COLO829 (cell line): ENCODE measurements at regions not wholly inside any gene's neighbourhood (a gene's known extent, or its start where the extent isn't known, plus 50 kb on each side); places are given as distances from the start of the nearest gene placed in this dataset.
"Not testable (repeated sequence)": the region's sequence is repeated elsewhere in the genome, so short reads cannot be mapped to it uniquely, and the experiment has no call there.

Experiments
- DNase-seq: peaks from one replicate; pipeline ENCODE4 v3.0.0; 2012; ENCODE audit warnings: low spot score

DNA sequence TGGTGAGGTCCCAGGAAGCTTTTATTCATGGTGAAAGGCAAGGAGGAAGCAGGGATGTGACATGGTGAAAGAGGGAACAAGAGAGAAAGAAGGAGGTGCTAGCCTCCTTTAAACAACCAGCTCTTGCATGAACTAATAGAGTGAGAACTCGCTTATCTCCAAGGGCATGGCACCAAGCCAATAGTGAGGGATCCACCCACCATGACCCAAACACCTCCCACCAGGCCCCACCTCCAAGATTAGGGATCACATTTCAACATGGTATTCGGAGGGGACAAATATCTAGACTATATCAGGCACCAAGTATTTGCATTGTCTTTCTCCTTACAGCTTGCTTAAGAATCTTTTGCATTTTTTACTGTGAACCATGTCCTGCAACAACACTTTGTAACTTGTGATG is 91.9 kb upstream of the DHRS4 start:
- no peak for DNase-seq

DNA sequence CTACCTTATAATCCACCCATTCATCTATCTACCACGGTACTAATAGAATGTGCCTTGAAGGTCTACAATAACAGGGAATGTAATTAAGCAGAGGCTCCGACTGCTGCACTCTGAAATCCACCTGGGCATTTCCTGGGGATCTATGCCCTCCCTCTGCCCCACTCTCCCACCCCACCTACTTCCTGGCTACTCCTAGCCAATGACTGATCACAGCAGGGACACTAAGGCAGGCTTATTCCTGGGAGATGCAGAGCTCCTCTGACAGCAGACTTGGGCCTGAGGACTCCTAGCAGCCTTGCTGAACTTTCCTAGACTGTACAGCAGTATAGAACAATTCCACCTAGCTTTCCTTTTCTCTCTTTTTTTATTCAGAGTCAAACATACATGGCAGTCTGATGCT is 91.1 kb upstream of the DHRS4 start:
- DNase-seq = no peak

DNA sequence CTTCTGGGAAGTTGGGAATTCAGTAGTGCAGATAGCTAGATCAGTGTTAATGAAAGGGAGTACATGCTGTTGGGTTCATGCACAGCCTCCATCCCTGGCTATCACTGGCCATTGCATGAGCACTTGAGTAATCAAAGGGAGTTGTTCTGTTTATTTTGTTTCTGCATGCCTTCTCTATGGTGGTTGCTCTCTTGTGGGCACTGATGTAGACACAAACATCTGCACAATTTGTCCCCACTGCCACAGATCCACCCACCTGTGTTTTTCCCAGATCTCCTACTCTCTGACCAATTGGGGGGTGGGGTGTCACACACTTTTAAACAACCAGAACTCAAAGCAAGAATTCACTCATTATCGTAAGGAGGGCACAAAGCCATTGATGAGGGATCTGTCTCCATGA is 89.7 kb upstream of the DHRS4 start:
- no peak for DNase-seq

DNA sequence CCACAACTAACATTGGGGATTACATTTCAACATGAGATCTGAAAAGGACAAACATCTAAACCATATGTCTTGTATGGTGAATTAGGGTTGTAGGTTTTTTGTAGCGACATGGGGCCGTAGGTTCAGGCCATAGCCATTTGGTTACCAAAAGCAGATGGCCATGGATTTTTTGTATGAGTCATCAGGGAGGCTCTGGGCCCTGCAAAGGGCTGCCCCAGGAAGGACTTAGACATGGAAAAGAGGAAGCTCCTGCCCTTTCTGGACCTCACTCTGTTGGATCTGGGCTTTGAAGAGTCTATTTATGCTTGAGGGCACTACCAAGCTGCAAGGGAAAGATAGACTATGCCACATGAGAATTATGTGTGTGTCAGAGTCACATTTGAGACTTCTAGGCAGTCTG is 89.3 kb upstream of the DHRS4 start:
- no peak for DNase-seq

DNA sequence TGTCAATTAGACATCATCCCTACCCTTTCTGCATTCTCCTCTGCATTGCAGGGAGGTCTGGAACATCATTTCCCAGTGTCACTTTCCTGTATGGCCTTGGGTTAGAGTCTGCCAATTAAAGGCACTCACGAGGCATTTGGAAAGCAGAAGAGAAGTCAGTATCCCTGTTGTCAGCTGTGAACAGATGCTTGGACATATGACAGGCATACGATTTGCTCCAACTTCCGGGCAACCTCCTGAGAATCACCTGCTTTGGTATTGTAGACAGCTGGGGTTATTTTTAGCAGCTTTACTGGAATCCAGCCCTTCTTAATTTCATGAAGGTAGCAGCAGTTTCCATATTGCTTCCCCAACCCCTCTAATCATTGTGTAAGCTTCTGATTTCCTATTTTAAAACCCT is 88.7 kb upstream of the DHRS4 start:
- no peak for DNase-seq

DNA sequence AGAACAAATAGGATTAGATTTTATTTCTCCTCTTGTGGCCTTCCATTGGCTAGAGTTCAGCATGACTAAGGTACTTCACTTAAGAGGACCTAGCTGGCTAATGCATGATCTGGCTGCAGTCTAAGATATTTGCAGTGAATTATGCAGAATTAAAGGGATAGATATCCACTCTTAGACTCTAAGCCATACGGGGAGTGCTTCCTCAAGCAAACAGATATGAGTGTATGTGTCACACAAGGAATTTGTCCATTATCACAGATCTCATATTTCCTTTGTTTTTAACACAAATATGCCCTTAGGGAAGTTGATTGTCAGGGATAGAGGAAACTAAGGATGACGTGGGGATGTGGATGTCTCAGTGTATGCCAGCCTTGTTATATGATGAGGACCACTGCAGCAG is 88.1 kb upstream of the DHRS4 start:
- DNase-seq = no peak

DNA sequence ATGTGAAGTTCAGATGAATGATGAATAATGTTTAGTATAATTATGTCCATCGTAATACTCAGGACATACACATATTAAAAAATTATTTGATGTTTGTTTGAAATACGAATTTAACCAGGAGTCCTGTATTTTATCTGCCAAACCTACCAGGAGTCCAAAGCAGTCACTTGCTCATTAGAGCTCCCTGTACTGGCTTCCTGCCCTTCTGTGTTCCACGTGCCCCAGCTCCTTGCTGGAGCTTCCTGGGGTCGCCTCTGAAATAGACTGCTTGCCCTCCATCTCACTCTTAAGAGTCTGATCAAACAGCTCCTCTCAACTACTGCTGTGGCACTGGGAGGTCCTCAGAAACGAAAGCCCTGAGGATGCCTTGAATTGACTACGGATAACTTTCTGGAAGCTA is 87.3 kb upstream of the DHRS4 start:
- DNase-seq = no peak

DNA sequence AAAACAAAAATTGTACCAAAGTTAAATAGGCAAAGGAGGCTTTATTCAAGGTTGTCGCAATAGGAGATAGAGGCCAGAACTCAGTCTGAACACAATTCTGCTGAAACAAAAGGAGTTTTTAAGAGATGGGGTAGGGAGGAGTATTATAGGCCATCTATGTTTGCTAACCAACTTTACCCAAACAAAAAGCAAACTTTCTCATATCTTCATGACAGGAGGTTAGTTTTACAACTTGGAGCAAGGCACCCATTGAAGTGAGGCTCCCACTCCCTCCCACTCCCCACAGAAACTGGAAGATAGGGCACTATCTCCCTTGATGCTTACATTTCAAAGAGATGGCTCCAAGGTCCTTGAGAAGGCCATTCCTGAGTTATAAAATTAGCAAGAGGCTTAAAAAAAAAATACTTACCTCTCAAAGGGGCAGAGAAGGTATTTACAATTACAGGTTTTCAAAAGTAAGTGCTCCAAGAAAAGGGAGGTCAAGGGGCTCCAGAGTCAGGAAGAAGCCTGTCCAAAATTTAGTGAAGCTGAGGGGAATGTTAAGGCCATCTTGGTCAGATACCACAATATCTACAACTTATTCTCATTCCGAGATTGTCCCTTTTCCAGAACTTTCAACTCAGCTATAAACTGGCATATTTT is 84.4 kb upstream of the DHRS4 start:
- no peak for DNase-seq

DNA sequence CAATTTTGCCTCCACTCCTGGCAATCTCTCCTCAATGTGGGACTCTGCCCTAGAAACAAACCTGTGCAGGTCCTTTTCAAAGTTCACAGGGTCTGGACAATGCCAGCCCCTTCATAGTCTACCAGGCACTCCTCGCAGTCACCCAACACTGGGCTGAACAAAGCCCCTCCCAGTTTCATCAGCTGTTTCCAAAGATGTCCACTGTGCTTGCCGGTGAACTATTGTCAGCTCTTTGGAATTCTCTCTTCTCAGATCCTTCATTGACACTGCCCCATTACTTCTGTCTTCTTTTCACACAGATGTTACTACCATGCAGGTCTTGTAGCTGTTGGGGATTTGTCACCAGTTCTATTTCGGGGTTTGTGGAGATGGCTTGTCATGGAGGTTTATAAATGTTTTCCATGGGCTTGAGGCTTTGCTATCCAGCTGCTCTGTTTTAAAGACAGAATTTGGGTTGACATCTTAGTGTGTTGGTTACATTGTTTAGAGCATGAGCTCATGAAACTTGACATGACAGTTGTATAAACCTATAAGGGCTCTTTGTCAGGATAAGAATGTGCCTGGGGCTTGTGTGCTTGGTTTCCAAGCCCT is 77.3 kb upstream of the DHRS4 start:
- DNase-seq = no peak

DNA sequence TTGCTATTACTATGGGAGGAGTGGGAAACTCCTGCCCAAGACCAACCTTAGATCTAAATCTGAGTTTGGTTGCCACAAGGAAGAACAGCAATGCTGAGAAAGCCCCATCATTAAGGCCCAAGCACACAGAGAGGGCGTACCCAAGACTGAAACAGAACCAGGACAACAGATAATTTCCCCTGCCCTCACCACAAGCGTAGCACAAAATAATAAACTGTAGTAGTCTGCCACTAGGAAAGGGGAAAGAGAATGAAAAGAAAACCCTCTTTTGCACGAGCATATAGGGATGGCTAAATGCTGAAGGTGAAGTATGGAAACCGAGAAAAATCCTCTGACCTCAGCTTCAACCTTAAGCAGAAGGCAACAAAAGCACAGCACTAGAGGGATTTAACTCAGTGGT is 76.5 kb upstream of the DHRS4 start:
- DNase-seq = no peak

DNA sequence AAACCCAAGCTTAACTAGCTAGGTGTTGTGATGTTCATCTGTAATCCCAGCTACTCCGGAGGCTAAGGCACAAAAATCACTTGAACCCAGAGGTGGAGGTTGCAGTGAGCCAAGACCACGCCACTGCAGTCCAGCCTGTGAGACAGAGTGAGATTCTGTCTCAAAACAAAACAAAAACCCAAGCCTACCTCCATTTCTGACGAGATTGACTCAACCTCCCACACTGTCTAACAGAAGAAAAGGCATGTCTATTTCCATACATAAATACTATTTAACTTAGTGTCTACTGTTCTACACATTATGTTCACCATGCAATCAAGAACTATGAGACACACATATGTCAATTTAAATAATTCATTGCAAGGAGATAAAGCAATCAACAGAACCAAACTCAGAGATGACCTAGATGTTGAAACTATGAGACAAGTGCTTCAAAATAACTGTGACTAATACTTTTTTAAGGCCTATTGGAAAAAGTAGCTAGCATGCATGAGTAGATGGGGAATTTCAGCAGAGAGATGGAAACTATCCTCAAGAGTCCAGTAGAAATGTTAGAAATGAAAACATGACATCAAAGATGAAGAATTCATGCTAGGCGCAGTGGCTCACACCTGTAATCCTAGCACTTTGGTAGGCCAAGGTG is 75.9 kb upstream of the DHRS4 start:
- no peak for DNase-seq

DNA sequence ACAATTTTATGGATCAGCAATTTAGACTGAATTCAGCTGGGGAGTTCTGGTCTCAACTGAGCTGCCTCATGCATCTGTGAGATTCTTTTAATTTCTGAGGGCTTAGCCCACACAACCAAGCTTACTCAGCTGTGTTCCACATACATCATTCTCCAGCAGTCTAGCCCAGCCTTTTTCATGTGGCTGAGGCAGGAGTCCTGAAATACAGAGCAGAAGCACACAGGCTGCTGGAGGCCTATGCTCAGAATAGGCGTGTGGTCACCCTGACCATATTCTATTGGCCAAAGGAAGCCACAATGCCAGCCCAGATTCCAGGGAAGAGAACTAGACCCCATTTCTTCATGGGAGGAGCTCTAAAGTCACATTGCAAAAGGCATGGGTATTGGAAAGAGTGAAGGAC is 72.3 kb upstream of the DHRS4 start:
- DNase-seq = no peak

DNA sequence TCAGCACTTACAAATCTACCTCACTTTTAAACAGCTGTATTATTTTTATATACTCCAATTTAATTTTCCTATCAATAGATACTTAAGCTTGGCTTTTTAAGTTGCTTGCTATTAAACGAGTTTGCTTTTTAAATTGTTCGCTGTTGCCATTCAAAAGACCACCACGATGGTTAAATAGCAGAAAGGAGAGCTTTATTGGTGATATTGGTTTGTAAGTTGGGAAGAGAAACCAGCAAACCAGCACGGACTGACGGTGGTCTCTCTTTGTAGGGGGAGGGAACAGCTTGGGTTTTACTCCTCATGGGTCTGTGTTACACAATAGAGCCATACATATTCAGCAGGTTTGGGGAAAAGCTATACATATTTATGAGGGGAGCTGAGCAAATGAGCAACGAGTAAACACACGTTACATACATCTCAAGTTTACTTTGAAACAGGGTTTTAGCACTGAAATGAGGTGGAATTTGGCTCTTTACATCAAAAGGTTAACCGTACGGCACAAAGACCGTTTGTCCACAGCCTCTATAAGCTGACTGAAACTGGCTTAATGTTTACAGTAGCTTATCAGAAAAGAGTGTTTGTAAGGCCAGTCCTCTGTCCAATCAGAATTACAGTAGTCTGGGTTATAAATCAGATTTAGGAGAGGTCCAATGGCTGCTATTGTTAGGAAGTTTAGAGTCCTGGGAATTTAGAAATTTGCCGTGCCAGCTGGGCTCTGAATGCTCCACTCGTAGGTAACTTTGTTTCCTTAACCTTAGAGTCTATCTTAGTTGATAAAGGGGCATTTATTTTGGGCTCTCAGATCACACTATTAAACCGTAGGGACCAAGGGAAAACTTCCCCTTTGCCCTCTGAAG is 69.7 kb upstream of the DHRS4 start:
- DNase-seq = no peak

DNA sequence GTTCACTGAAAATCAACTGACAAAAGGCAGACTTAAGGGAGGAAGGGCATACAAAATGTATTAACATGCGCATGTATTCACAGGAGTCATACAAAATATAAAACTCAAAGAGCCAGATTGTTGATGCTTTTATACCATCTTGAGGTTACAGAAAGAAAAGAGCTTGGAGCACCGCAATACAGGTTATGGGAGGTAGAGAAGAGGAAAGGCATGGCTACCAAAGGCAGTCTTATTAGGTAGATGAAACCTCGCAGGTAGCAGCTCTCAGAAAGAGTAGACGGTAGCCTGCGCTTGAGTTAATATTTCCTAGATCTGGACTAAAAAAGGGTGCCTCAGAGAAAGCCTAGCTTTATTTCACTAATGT is 69.0 kb upstream of the DHRS4 start:
- DNase-seq = no peak

DNA sequence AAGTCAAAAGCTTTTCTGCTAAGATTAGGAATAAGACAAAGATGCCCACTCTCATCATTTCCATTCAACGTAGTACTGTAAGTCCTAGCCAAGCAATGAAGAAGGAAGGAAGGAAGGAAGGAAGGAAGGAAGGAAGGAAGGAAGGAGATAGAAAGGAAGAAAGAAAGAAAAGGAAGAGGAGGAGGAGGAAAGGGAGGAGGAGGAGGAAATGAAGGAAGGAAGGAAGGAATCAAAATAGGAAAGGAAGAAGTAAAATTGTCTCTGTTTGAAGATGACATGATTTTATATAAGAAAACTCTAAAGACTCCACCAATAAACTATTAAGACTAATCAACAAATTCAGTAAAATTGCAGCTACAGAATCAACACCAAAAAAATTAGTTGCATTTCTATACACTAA is 66.0 kb upstream of the DHRS4 start:
- DNase-seq = no peak

DNA sequence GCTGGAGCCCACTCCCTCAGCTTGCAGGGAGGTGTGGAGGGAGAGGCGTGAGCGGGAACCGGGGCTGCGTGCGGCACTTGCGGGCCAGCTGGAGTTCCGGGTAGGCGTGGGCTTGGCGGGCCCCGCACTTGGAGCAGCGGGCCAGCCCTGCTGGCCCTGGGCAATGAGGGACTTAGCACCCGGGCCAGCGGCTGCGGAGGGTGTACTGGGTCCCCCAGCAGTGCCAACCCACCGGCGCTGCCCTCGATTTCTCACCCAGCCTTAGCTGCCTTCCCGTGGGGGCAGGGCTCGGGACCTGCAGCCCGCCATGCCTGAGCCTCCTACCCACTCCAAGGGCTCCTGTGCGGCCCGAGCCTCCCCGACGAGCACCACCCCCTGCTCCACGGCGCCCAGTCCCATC is 61.9 kb upstream of the DHRS4 start:
- DNase-seq = not testable (repeated sequence)

DNA sequence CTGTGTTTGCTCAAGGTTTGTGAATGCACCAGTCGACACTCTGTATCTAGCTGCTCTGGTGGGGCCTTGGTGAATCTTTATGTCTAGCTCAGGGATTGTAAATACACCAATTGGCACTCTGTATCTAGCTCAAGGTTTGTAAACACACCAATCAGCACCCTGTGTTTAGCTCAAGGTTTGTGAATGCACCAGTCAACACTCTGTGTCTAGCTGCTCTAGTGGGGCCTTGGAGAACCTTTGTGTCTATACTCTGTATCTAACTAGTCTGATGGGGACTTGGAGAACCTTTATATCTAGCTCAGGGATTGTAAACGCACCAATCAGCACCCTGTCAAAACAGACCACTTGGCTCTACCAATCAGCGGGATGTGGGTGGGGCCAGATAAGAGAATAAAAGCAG is 61.3 kb upstream of the DHRS4 start:
- not testable (repeated sequence) for DNase-seq

DNA sequence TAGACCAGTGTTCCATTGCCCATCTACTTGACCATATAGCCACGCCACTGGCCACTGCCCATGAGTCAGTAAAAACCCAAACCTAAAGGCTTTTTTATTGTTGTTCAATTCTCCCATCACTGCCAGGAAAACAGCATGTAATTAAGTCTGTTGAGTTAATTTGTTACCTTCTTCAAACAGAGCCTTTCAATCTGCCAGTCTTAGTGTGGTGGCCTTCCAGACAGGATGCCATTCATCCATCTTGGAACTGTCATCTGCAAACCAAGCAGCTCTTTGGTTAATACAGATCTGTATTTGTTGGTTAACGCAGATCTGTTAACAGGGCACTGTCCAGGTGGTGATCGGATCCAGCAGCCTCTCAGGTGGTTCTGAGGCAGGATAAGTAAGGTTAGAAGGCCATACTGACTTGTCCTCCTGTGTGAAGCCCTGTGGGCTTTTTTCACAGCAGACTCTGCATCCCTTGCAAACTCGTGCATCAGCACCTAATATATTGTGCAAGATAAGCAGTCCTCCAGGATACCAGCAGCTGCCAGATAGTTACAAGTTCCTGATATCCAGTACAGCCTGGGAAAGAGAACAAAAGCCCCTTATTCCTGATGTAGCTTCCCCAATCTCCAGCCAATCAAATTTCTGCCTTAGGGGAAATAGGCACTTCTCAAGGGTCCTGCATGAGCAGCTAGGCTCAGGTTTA is 59.1 kb upstream of the DHRS4 start:
- no peak for DNase-seq

DNA sequence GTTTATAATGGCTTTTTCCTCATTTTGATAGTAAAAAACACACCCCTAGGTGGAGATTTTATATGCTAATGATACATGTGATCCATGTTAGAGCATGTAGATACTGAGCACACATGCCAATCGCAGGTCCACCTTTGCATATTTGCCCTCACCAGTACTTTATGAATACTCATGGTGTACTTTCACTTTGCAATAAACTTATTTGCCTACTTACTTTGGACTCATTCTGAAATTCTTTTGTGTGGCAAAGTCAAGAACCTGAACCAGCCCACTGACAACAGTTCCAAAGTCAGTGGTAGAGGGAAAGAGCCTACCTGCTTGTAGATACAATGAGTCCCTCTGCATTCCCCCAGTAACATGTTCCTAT is 58.5 kb upstream of the DHRS4 start:
- no peak for DNase-seq

DNA sequence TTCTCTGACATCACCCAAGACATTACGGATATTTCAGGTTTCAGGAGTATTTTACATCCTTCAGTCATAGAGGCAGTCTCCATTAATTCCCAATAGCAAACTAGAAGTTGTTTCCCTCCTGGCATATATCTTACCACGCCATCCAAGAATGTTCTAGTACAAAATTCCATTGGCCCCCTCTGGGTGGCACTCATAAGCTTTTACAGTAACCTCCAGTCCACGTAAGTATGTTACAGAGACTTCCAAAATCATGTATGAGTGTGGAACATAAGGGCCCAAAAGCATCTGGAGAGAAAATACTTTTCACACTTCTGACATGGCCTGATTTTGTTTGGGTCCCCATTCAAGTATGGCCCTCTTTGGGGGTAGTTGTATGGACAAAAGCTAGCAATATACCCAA is 58.1 kb upstream of the DHRS4 start:
- DNase-seq = no peak

DNA sequence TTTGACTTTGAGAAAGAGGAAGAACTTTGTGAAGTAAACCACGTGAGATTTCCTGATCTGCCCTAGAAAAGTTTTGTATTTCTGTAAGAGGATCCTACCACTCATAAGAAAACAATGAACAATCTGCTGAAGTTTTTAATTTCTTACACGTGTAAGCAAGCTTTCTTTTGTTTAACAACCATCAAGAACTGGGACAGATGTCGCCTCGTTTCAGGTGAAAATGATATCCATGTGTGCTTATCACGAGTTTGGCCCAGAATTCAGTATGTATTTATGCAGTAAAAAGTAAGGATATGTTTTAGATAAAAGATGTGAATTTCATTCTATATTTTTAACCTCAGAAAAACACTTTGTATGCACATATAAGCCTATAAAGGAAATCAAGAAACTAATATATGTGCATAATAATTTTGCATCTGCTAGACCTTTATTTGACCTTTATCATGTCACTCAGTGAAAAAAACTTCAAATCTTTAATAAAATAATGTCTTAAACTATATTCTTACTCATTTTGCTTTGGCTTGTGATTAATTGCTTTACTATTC is 56.9 kb upstream of the DHRS4 start:
- no peak for DNase-seq

DNA sequence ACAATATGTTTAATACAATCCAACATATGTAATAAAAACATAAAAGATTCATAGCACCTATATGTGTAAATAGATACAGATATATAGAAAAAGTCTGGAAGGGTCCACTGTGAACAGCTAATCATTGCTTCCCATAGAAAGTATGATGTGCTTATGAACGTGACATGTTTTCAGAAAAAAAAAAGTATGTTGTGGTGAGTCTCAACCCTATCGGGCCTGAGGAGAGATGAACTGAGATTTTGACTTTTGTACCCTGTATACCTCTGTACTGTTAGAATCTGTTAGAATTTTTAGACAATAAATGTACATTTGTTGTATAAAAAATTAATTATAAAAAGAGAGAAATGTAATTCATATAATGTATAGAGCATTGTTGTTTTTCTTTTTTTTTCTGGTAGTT is 56.3 kb upstream of the DHRS4 start:
- not testable (repeated sequence) for DNase-seq
